H9 (cell line): ENCODE measurements at regions not wholly inside any gene's neighbourhood (a gene's known extent, or its start where the extent isn't known, plus 50 kb on each side); places are given as distances from the start of the nearest gene placed in this dataset.

ENCODE experiments used
- DNase-seq: peaks from one replicate; pipeline ENCODE4 v3.0.0-alpha.2; 2017
- H2AFZ ChIP-seq: one replicate; pipeline ENCODE4 v1.6.1; 2013; ENCODE audit warnings: mild to moderate bottlenecking, low read length, control low read depth, moderate library complexity
- H2AK5ac ChIP-seq: 2 replicates; pipeline ENCODE4 v1.6.1; 2013; ENCODE audit warnings: low read length, control low read depth, mixed read lengths; ENCODE audit not compliant: insufficient read length
- H2BK120ac ChIP-seq: one replicate; pipeline ENCODE4 v1.6.1; 2013; ENCODE audit warnings: low read depth, mild to moderate bottlenecking, low read length, control low read depth, inconsistent platforms; ENCODE audit not compliant: poor library complexity, severe bottlenecking
- H2BK12ac ChIP-seq: 2 replicates; pipeline ENCODE4 v1.6.1; 2013; ENCODE audit warnings: low read length, control low read depth, mixed read lengths, low read depth; ENCODE audit not compliant: insufficient read length
- H2BK15ac ChIP-seq: 2 replicates; pipeline ENCODE4 v1.6.1; 2013; ENCODE audit warnings: low read depth, low read length, control low read depth
- H2BK20ac ChIP-seq: one replicate; pipeline ENCODE4 v1.6.1; 2013; ENCODE audit warnings: low read depth, mild to moderate bottlenecking, low read length, control low read depth, inconsistent platforms; ENCODE audit not compliant: poor library complexity, severe bottlenecking
- H2BK5ac ChIP-seq: 2 replicates; pipeline ENCODE4 v1.6.1; 2013; ENCODE audit warnings: low read length, control low read depth, mixed read lengths; ENCODE audit not compliant: insufficient read length
- H3K14ac ChIP-seq: 2 replicates; pipeline ENCODE4 v1.6.1; 2013; ENCODE audit warnings: low read length, control low read depth; ENCODE audit not compliant: insufficient read depth
- H3K18ac ChIP-seq: 2 replicates; pipeline ENCODE4 v1.6.1; 2013; ENCODE audit warnings: low read depth, mild to moderate bottlenecking, mixed read lengths, low read length, control low read depth; ENCODE audit not compliant: insufficient read length
- H3K23ac ChIP-seq: 2 replicates; pipeline ENCODE4 v1.6.1; 2013; ENCODE audit warnings: low read length, control low read depth, mixed read lengths, low read depth; ENCODE audit not compliant: insufficient read length
- H3K23me2 ChIP-seq: 2 replicates; pipeline ENCODE4 v1.6.1; 2013; ENCODE audit warnings: low read depth, mild to moderate bottlenecking, mixed read lengths, low read length, control low read depth; ENCODE audit not compliant: insufficient read length, poor library complexity, severe bottlenecking
- H3K27ac ChIP-seq: 2 replicates; pipeline ENCODE4 v1.5.1; 2013; ENCODE audit warnings: low read length, control low read depth, mixed read lengths, low read depth; ENCODE audit not compliant: insufficient read length
- H3K27me3 ChIP-seq: 2 replicates; pipeline ENCODE4 v1.6.1; 2013; ENCODE audit warnings: low read length, control low read depth, inconsistent platforms; ENCODE audit not compliant: insufficient read depth
- H3K4ac ChIP-seq: 2 replicates; pipeline ENCODE4 v1.6.1; 2013; ENCODE audit warnings: low read depth, mild to moderate bottlenecking, control low read depth, inconsistent platforms, low read length, moderate library complexity
- H3K4me1 ChIP-seq: 2 replicates; pipeline ENCODE4 v1.6.1; 2013; ENCODE audit warnings: low read length, control low read depth, inconsistent platforms; ENCODE audit not compliant: insufficient read depth
- H3K4me2 ChIP-seq: 2 replicates; pipeline ENCODE4 v1.6.1; 2013; ENCODE audit warnings: low read length, control low read depth, mixed read lengths; ENCODE audit not compliant: insufficient read length, insufficient read depth
- H3K56ac ChIP-seq: 2 replicates; pipeline ENCODE4 v1.6.1; 2013; ENCODE audit warnings: low read depth, mild to moderate bottlenecking, mixed read lengths, low read length, control low read depth; ENCODE audit not compliant: insufficient read length
- H3K79me1 ChIP-seq: 2 replicates; pipeline ENCODE4 v1.6.1; 2013; ENCODE audit warnings: low read depth, mild to moderate bottlenecking, moderate library complexity, low read length, control low read depth, inconsistent platforms; ENCODE audit not compliant: insufficient read depth, poor library complexity, severe bottlenecking
- H3K79me2 ChIP-seq: 2 replicates; pipeline ENCODE4 v1.6.1; 2013; ENCODE audit warnings: low read length, control low read depth, inconsistent platforms; ENCODE audit not compliant: insufficient read depth
- H3K9ac ChIP-seq: 2 replicates; pipeline ENCODE4 v1.6.1; 2013; ENCODE audit warnings: low read length, control low read depth, mixed read lengths; ENCODE audit not compliant: insufficient read length; ENCODE audit errors: extremely low read depth
- H3K9me3 ChIP-seq: one replicate; pipeline ENCODE4 v1.6.1; 2013; ENCODE audit warnings: low read depth, low read length, inconsistent platforms; ENCODE audit not compliant: control insufficient read depth
- H3T11ph ChIP-seq: one replicate; pipeline ENCODE4 v1.6.1; 2013; ENCODE audit warnings: mild to moderate bottlenecking, low read length, control low read depth, inconsistent platforms
- H4K20me1 ChIP-seq: one replicate; pipeline ENCODE4 v1.6.1; 2013; ENCODE audit not compliant: control insufficient read depth, insufficient read length, insufficient read depth
- H4K5ac ChIP-seq: 2 replicates; pipeline ENCODE4 v1.6.1; 2013; ENCODE audit warnings: low read depth, mild to moderate bottlenecking, mixed read lengths, low read length, control low read depth; ENCODE audit not compliant: insufficient read length
- H4K8ac ChIP-seq: replicated peaks from 2 replicates; pipeline ENCODE4 v1.6.1; 2013; ENCODE audit warnings: low read length, control low read depth, mixed read lengths, low read depth; ENCODE audit not compliant: insufficient read length
- H4K91ac ChIP-seq: 2 replicates; pipeline ENCODE4 v1.6.1; 2013; ENCODE audit warnings: low read depth, mild to moderate bottlenecking, moderate library complexity, mixed read lengths, low read length, control low read depth; ENCODE audit not compliant: insufficient read length
- H3K27ac Mint-ChIP-seq, 3 experiments: 2 replicates in 2 of 3; 3 replicates in 1 of 3; pipeline ENCODE4 v1.8.0; 2020 to 2021; ENCODE audit warnings: mixed read lengths in 3 of 3, mild to moderate bottlenecking in 1 of 3, moderate library complexity in 1 of 3
- H3K27me3 Mint-ChIP-seq: 2 replicates; pipeline ENCODE4 v1.8.0; 2021; ENCODE audit warnings: low read depth, mild to moderate bottlenecking, moderate library complexity, mixed read lengths
- H3K36me3 Mint-ChIP-seq, 3 experiments: 2 replicates in 2 of 3; 3 replicates in 1 of 3; pipeline ENCODE4 v1.8.0; 2020 to 2021; ENCODE audit warnings: low read depth in 3 of 3, mixed read lengths in 3 of 3; ENCODE audit not compliant: insufficient read depth in 1 of 3
- H3K4me1 Mint-ChIP-seq, 2 experiments: 2 replicates each; pipeline ENCODE4 v1.8.0; 2020; ENCODE audit warnings: mixed read lengths in 2 of 2
- H3K4me3 Mint-ChIP-seq, 2 experiments: 2 replicates in 1 of 2; 3 replicates in 1 of 2; pipeline ENCODE4 v1.8.0; 2020 to 2021; ENCODE audit warnings: mild to moderate bottlenecking in 2 of 2, mixed read lengths in 2 of 2, moderate library complexity in 1 of 2
- H3K9me3 Mint-ChIP-seq, 2 experiments: 2 replicates in 1 of 2; 3 replicates in 1 of 2; pipeline ENCODE4 v1.8.0; 2020; ENCODE audit warnings: mild to moderate bottlenecking in 2 of 2, mixed read lengths in 2 of 2, moderate library complexity in 1 of 2
- CTCF ChIP-seq: fragments of 200-600 bp; sonication (generic); conservative IDR thresholded peaks from 3 replicates; pipeline ENCODE4 v1.8.0; 2021; ENCODE audit warnings: antibody characterized with exemption, mild to moderate bottlenecking
- WGBS: extraction: QIAGEN DNeasy Blood & Tissue Kit; methylation state at CpG from one replicate; pipeline ENCODE4 v1.1.7; 2013; ENCODE audit warnings: missing lambda C conversion rate, low lambda C conversion rate, mixed read lengths; ENCODE audit not compliant: insufficient read length; ENCODE audit errors: extremely low coverage; 5-methylcytosine and 5-hydroxymethylcytosine counted together

- Histone ChIP-seq H3K27me3 (no peaks in the 10 kb centered on the region), H3K9me3 (no peaks in the 10 kb centered on the region), H3K27ac (no peak overlapping the region), H3K4me2 (no peak overlapping the region), H4K91ac (no peak overlapping the region), H2BK20ac (no peak overlapping the region), H4K8ac (no peak overlapping the region), H3K56ac (no peak overlapping the region), H4K20me1 (no peaks in the 10 kb centered on the region), H2BK120ac (no peak overlapping the region), H3K79me2 (no peaks in the 10 kb centered on the region), H3K4ac (no peak overlapping the region), H2BK5ac (no peak overlapping the region), H3K14ac (no peak overlapping the region), H3K79me1 (no peaks in the 10 kb centered on the region), H3K9ac (no peak overlapping the region), H3K23me2 (no peaks in the 10 kb centered on the region), H2BK15ac (no peak overlapping the region), H3T11ph (no peak overlapping the region), H4K5ac (no peak overlapping the region), H2AFZ (no peak overlapping the region), H3K4me1 (no peaks in the 10 kb centered on the region), H3K18ac (no peak overlapping the region), H2AK5ac (no peak overlapping the region), H2BK12ac (no peak overlapping the region), H3K23ac (no peak overlapping the region)
- WGBS, result no CpG with 5 or more reads among the region's 2 CpGs
- Mint-ChIP-seq H3K4me3 (no peak overlapping the region), H3K36me3 (no peaks in the 10 kb centered on the region), H3K27me3 (no peaks in the 10 kb centered on the region), H3K9me3 (no peaks in the 10 kb centered on the region), H3K27ac (no peak overlapping the region), H3K4me1 (no peaks in the 10 kb centered on the region)
- TF ChIP-seq CTCF, result no peak
- no peak for DNase-seq
Observed at GRCh38 chr3:153305189-153305588, 143.2 kb downstream of the RAP2B start.
